ENCODE measurements at regions not wholly inside any gene's neighbourhood (a gene's known extent, or its start where the extent isn't known, plus 50 kb on each side); places are given as distances from the start of the nearest gene placed in this dataset.

DNA sequence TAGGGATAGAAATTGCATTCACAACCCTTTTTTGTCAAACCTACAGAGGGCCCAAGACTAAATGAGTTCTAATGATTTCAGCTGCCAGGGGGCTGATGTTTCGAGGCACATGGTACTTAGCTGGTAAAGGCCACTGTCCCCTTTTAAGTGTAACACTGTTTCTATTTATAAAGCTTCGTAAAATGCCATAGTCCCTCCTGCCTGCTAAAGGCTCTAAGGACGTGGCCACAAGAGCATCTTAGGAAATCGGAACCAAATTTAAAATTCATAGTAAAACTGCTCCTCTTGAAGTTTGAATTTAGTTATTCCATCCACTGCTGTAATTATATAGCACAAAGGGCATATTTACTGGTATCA lies 170.3 kb upstream of the WWC1 start:
- Histone ChIP-seq H3K4me3 (ENCODE audit: low read depth in 1 of 3, low read length in 3 of 3) (no peak overlapping the region), H3K4me1 (ENCODE audit: control insufficient read depth in 4 of 4, insufficient read depth in 4 of 4, low read length in 3 of 4) (no peaks in the 10 kb centered on the region), H3K9me3 (ENCODE audit: control insufficient read depth in 4 of 4, low read length in 3 of 4) (no peaks in the 10 kb centered on the region), H3K27me3 (ENCODE audit: control insufficient read depth in 4 of 4, insufficient read depth in 4 of 4, low read length in 3 of 4) (no peaks in the 10 kb centered on the region), H3K36me3 (ENCODE audit: control insufficient read depth in 4 of 4, insufficient read depth in 3 of 4, low read depth in 1 of 4, low read length in 3 of 4) (no peaks in the 10 kb centered on the region), H3K27ac (ENCODE audit: low read depth in 1 of 2, low read length in 2 of 2) (no peak overlapping the region), H3K9ac (ENCODE audit: low read depth in 1 of 2, low read length in 2 of 2) (no peak overlapping the region)
- DNase-seq (ENCODE audit: low spot score): no peak
- 88% methylated on average over 4 of the region's 4 CpGs for WGBS
- no peak for TF ChIP-seq GABPA (IDR thresholded peaks at IDR 0.05 in 1 of 2, conservative IDR thresholded peaks at IDR 0.05 in 1 of 2)
- TF ChIP-seq, protein P1, sequence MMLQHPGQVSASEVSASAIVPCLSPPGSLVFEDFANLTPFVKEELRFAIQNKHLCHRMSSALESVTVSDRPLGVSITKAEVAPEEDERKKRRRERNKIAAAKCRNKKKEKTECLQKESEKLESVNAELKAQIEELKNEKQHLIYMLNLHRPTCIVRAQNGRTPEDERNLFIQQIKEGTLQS (IDR thresholded peaks at IDR 0.05): no peak
- no peak for TF ChIP-seq HNF4A (conservative IDR thresholded peaks at IDR 0.05)
- TF ChIP-seq, protein P2, sequence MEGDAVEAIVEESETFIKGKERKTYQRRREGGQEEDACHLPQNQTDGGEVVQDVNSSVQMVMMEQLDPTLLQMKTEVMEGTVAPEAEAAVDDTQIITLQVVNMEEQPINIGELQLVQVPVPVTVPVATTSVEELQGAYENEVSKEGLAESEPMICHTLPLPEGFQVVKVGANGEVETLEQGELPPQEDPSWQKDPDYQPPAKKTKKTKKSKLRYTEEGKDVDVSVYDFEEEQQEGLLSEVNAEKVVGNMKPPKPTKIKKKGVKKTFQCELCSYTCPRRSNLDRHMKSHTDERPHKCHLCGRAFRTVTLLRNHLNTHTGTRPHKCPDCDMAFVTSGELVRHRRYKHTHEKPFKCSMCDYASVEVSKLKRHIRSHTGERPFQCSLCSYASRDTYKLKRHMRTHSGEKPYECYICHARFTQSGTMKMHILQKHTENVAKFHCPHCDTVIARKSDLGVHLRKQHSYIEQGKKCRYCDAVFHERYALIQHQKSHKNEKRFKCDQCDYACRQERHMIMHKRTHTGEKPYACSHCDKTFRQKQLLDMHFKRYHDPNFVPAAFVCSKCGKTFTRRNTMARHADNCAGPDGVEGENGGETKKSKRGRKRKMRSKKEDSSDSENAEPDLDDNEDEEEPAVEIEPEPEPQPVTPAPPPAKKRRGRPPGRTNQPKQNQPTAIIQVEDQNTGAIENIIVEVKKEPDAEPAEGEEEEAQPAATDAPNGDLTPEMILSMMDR (IDR thresholded peaks at IDR 0.05; ENCODE audit: low read depth, low read length, missing input control): no peak
- no peak for TF ChIP-seq JUND (IDR thresholded peaks at IDR 0.05)
- TF ChIP-seq NR2F2 (IDR thresholded peaks at IDR 0.05): no peak
- TF ChIP-seq, protein P3, sequence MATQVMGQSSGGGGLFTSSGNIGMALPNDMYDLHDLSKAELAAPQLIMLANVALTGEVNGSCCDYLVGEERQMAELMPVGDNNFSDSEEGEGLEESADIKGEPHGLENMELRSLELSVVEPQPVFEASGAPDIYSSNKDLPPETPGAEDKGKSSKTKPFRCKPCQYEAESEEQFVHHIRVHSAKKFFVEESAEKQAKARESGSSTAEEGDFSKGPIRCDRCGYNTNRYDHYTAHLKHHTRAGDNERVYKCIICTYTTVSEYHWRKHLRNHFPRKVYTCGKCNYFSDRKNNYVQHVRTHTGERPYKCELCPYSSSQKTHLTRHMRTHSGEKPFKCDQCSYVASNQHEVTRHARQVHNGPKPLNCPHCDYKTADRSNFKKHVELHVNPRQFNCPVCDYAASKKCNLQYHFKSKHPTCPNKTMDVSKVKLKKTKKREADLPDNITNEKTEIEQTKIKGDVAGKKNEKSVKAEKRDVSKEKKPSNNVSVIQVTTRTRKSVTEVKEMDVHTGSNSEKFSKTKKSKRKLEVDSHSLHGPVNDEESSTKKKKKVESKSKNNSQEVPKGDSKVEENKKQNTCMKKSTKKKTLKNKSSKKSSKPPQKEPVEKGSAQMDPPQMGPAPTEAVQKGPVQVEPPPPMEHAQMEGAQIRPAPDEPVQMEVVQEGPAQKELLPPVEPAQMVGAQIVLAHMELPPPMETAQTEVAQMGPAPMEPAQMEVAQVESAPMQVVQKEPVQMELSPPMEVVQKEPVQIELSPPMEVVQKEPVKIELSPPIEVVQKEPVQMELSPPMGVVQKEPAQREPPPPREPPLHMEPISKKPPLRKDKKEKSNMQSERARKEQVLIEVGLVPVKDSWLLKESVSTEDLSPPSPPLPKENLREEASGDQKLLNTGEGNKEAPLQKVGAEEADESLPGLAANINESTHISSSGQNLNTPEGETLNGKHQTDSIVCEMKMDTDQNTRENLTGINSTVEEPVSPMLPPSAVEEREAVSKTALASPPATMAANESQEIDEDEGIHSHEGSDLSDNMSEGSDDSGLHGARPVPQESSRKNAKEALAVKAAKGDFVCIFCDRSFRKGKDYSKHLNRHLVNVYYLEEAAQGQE (IDR thresholded peaks at IDR 0.05): no peak
- no peak for TF ChIP-seq FOXA1 (IDR thresholded peaks at IDR 0.05)
- no peak for TF ChIP-seq HNF4G (IDR thresholded peaks at IDR 0.05)
- TF ChIP-seq FOXA2 (IDR thresholded peaks at IDR 0.05): no peak
- no peak for TF ChIP-seq YY1 (IDR thresholded peaks at IDR 0.05)
- no peak for TF ChIP-seq EGR1 (IDR thresholded peaks at IDR 0.05; ENCODE audit: low read depth in 2 of 2)

DNA sequence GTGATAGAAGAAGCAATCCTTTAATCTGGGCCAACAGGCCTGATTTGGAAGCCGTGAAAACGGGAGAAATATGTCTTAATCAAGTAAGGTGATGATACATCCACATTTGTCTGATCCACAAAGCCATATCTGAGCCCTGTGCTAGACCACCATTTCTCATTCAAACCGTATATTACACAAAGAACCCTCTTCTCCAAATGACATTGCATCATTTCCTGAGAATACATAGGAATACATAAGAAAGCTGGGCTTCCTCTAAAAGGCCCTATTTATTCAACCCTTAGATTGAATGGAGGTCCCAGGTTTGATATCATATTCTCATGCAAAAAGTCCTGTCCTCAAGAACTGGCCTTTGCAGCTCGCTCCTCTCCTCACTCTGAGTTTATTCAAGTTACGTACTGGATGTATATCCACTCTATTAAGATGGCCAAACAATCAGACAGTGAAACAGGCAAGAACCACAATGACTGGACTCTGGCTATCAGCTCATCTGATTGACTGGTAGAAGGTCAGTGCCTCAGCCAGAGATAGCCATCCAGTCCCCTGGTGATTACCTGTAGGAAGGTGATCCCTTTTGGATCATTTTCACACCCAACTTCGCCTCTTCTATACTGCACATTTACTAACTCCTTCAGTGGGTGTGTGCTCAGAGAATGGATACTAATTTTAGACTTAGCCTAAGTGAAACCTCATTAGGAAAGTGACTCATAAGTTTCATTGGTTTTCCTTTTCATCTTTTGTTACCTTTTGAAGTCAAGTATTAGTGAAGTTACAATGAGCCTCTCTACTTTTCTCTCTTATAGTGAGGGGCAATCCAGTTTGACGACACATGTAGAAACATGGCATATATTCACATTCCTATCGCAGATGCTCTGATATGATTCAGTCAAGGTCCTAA lies 167.6 kb upstream of the WWC1 start:
- WGBS: 89% methylated on average over 8 of the region's 8 CpGs
- H3K9me3 ChIP-seq (ENCODE audit: control insufficient read depth in 4 of 4, low read length in 3 of 4): no peaks in the 10 kb centered on the region
- no peak overlapping the region for H3K9ac ChIP-seq (ENCODE audit: low read depth in 1 of 2, low read length in 2 of 2)
- no peak for DNase-seq (ENCODE audit: low spot score)
- H3K36me3 ChIP-seq (ENCODE audit: control insufficient read depth in 4 of 4, insufficient read depth in 3 of 4, low read depth in 1 of 4, low read length in 3 of 4): no peaks in the 10 kb centered on the region
- TF ChIP-seq HNF4G (IDR thresholded peaks at IDR 0.05) (no peak), JUND (IDR thresholded peaks at IDR 0.05) (no peak)
- TF ChIP-seq, protein P4, sequence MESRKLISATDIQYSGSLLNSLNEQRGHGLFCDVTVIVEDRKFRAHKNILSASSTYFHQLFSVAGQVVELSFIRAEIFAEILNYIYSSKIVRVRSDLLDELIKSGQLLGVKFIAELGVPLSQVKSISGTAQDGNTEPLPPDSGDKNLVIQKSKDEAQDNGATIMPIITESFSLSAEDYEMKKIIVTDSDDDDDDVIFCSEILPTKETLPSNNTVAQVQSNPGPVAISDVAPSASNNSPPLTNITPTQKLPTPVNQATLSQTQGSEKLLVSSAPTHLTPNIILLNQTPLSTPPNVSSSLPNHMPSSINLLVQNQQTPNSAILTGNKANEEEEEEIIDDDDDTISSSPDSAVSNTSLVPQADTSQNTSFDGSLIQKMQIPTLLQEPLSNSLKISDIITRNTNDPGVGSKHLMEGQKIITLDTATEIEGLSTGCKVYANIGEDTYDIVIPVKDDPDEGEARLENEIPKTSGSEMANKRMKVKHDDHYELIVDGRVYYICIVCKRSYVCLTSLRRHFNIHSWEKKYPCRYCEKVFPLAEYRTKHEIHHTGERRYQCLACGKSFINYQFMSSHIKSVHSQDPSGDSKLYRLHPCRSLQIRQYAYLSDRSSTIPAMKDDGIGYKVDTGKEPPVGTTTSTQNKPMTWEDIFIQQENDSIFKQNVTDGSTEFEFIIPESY (IDR thresholded peaks at IDR 0.05): no peak
- no peak overlapping the region for H3K27ac ChIP-seq (ENCODE audit: low read depth in 1 of 2, low read length in 2 of 2)
- H3K27me3 ChIP-seq (ENCODE audit: control insufficient read depth in 4 of 4, insufficient read depth in 4 of 4, low read length in 3 of 4): no peaks in the 10 kb centered on the region
- no peak overlapping the region for H3K4me3 ChIP-seq (ENCODE audit: low read depth in 1 of 3, low read length in 3 of 3)
- no peaks in the 10 kb centered on the region for H3K4me1 ChIP-seq (ENCODE audit: control insufficient read depth in 4 of 4, insufficient read depth in 4 of 4, low read length in 3 of 4)

Data from liver (tissue), 8 donors.